DLD1 (cell line): ENCODE measurements at regions not wholly inside any gene's neighbourhood (a gene's known extent, or its start where the extent isn't known, plus 50 kb on each side); places are given as distances from the start of the nearest gene placed in this dataset.
"Not testable (repeated sequence)": the region's sequence is repeated elsewhere in the genome, so short reads cannot be mapped to it uniquely, and the experiment has no call there.

Experiments
- in situ Hi-C: cut with HindIII; loops from 2 replicates; pipeline ENCODE4 v1.10.0; 2017; ENCODE audit warnings: low sequenced_read_pairs

DNA sequence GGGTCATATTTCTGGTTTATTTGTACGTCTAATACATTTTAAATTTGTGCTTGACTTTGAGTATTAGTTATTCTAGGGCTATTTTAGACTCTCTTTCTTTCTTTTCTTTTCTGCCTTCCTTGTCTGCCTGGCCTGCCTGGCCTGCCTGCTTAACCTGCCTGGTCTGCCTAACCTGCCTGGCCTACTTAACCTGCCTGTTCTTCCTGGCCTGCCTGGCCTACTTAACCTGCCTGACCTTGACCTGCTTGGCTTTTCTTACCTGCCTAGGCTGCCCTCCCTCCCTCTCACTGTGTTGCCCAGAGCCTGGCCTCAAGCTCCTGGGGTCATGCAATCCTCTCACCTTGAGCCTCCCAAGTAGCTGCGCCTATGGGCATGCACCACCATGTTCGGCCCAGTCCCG is 83.7 kb downstream of the PMAIP1 start:
- in situ Hi-C loops, result loop anchor here (25.0 kb wide), 2 partner anchors 429 to 579 kb away; no protein-coding TSS in a partner anchor

GRCh38 chr18:59980188-59980637 is 80.4 kb downstream of the PMAIP1 start:
- in situ Hi-C loops, result loop anchor here (25.0 kb wide), 2 partner anchors 432 to 582 kb away; no protein-coding TSS in a partner anchor

GRCh38 chr18:59971871-59972428 is 72.2 kb downstream of the PMAIP1 start:
- in situ Hi-C loops, result no loop called here

DNA sequence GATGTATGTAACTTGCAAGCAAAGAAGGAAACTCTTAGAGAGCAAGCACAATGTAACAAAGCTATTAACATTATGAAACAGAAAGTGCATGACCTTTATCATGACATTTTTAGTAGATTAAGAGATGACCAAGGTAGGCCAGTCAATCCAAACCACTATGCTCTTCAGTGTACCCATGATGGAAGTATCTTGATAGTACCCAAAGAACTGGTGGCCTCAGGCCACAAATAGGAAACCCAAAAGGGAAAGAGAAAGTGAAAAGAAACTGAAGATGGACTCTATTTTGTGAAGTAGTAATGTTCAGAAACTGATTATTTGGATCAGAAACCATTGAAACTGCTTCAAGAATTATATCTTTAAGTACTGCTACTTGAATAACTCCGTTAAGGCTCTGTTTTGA is 71.3 kb downstream of the PMAIP1 start:
- in situ Hi-C loops, result not testable (repeated sequence)

GRCh38 chr18:59969477-59970028 is 69.8 kb downstream of the PMAIP1 start:
- in situ Hi-C loops, result not testable (repeated sequence)

DNA sequence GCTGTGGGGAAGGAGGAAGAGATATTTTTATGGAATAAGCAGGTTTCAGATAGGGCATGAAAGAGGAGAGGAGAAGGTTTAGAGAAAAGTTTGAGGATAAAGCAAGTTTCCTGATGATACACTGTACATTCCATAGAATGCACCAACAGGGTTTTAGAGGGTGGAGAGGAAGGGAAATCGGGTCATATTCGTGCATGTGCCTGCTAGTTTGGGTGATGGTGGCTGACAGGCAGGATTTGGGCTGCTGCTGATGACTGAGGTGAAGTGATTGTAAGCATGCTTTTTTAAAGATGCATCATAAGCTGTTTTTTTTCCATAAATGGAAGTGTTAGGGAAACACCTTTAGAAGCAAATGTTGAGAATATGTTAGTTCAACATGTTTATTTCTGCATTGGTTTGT is 68.8 kb downstream of the PMAIP1 start:
- in situ Hi-C loops, result no loop called here

- in situ Hi-C loops, result no loop called here
Measured at GRCh38 chr18:59967878-59968277, 68.1 kb downstream of the PMAIP1 start.

- in situ Hi-C loops, result no loop called here
Measured at GRCh38 chr18:59966913-59967312, 67.1 kb downstream of the PMAIP1 start.

DNA sequence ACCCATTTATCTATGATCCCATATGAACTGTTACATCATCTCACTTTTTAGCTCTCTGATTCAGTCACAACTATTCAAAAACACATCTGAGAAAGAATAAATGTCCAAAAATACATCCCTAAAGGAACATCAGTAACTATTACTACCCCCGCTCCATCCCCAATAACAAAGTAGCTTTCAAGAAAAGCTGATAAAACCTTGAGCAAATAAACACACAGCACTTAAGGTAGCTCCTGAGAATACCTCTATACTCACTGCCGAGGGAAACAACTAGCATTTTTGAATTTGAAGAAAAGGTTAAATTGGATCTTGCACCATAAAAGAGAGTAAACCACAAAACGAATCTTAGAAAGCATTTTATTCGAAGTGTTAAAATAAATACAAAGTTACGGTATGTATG is 63.4 kb downstream of the PMAIP1 start:
- in situ Hi-C loops, result no loop called here

- in situ Hi-C loops, result no loop called here
Measured at GRCh38 chr18:59961070-59961469, 61.3 kb downstream of the PMAIP1 start.

GRCh38 chr18:59960272-59960671 is 60.5 kb downstream of the PMAIP1 start:
- in situ Hi-C loops, result no loop called here

DNA sequence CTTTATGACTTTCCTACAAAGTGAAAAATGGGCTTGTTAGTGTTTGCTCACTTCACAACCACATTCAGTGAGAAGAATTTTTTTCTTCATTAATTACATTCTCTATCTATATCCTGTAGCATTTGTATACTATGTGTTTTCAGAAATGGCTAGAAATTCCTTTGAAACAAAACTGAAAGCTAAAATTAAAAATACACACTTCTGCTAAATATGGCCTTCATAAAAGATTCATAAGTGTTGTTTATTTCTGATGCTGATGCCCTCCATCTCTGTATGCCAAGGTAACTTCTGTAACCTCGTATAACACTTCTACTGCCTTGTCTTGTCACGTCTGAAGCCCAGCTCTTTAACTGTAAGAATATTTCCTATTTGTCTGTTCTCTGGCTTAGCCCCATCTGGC is 59.8 kb downstream of the PMAIP1 start:
- in situ Hi-C loops, result no loop called here

- in situ Hi-C loops, result no loop called here
Measured at GRCh38 chr18:59959073-59959472, 59.3 kb downstream of the PMAIP1 start.

GRCh38 chr18:59957957-59958356 is 58.2 kb downstream of the PMAIP1 start:
- in situ Hi-C loops, result no loop called here

DNA sequence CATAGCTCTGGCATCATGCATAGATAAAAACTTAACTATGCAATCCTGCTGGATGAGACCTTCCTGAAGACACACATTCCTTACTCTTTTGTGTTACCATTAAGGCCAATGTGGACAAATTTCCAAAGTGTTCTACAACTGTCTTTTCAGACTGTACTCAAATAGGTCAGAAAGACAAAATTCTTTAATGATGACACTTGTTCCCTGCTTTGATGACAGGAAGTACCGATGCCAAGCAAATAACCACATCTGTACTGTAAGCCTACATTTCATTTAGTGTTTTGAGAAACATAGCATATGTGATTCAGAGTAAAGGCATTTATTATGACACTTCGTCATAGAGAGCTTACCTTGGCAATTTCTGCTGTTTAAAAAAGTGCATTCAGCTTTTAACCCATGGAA is 55.0 kb downstream of the PMAIP1 start:
- in situ Hi-C loops, result no loop called here

GRCh38 chr18:59954241-59954640 is 54.4 kb downstream of the PMAIP1 start:
- in situ Hi-C loops, result no loop called here
